Gastrocnemius medialis (tissue), 4 donors: ENCODE measurements at regions not wholly inside any gene's neighbourhood (a gene's known extent, or its start where the extent isn't known, plus 50 kb on each side); places are given as distances from the start of the nearest gene placed in this dataset.

ENCODE experiments used
- CTCF ChIP-seq, 5 experiments: fragments of 450-650 bp in 3 of 5; fragments of 200-600 bp in 2 of 5; sonication (generic) in 2 of 5; IDR thresholded peaks in 4 of 5; conservative IDR thresholded peaks in 1 of 5; 1 replicate in 4 of 5; 2 replicates in 1 of 5; pipeline ENCODE4 v1.5.1; 2016 to 2019; ENCODE audit warnings: antibody characterized with exemption in 5 of 5, mild to moderate bottlenecking in 3 of 5, moderate library complexity in 3 of 5
- POLR2A ChIP-seq, 2 donors: fragments of 450-650 bp; IDR thresholded peaks; one replicate each; pipeline ENCODE4 v1.6.1; 2017; ENCODE audit warnings: antibody characterized with exemption in 2 of 2, mild to moderate bottlenecking in 2 of 2, moderate library complexity in 2 of 2

DNA sequence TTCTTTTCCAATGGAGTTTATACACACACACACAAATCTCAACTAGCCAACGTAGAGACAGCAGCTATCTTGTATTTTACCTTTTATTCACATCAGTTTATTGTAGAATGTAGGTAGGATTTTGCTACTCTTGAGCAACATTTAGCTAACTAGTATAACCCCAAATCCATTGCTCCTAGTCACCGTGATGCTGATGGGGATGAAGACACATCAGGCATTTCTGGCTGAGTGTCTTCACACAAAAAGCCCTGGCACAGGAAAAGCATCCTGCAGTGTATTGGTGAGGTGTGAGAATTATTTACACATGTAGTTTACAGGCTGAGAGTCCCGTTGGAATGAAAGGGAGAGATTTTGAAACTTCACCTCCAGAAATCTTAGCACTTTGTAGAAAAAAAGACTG lies 65.9 kb upstream of the FBXL4 start:
- TF ChIP-seq CTCF (IDR thresholded peaks at IDR 0.05 in 4 of 5, conservative IDR thresholded peaks at IDR 0.05 in 1 of 5) (no peak), POLR2A (IDR thresholded peaks at IDR 0.05) (no peak)
